ENCODE measurements at regions not wholly inside any gene's neighbourhood (a gene's known extent, or its start where the extent isn't known, plus 50 kb on each side); places are given as distances from the start of the nearest gene placed in this dataset.
A peak's percentile ranks its signal among the peaks of the same experiment; 100 is the strongest.

DNA sequence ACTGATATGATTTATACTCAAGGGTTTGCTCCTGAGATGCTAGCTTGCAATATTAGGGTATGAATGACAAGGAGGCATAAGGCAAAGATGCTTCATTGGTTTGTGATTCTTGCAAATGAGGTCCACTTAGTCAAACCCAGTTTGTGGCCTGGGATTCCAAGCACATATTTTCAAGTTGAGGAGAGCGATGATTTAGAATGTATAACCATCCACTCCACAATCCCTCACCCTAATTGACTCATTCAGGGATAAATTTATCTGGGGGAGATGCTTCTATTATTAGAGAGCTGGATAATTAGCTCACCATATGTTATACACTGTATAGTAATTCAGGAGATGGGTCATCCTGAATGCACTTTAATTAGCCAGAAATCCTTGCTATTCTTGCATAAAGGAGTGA lies 118.3 kb upstream of the PUDP start:
- Mint-ChIP-seq H3K4me3 (ENCODE audit: unreplicated experiment) (no peak overlapping the region), H3K27ac (ENCODE audit: low read depth, unreplicated experiment) (no peak overlapping the region), H3K9me3 (ENCODE audit: unreplicated experiment) (no peaks in the 10 kb centered on the region), H3K4me1 (ENCODE audit: insufficient read depth, unreplicated experiment) (peaks cover 16% of the 10 kb centered on the region), H3K27me3 (ENCODE audit: insufficient read depth, unreplicated experiment) (no peaks in the 10 kb centered on the region), H3K36me3 (ENCODE audit: insufficient read depth, unreplicated experiment) (no peaks in the 10 kb centered on the region)
- DNase-seq (ENCODE audit: unreplicated experiment): no peak
- intact Hi-C loops (cut with micrococcal nuclease): no loop called here
- no peak for TF ChIP-seq CTCF (IDR thresholded peaks at IDR 0.05; ENCODE audit: unreplicated experiment)
- CTCF ChIA-PET: no interaction called here
- no TSS peak for BruUV-seq (replicated peaks)
- POLR2A ChIA-PET: no interaction called here

- intact Hi-C loops (cut with micrococcal nuclease): no loop called here
- Mint-ChIP-seq H3K27ac (ENCODE audit: low read depth, unreplicated experiment) (no peak overlapping the region), H3K9me3 (ENCODE audit: unreplicated experiment) (no peaks in the 10 kb centered on the region), H3K4me1 (ENCODE audit: insufficient read depth, unreplicated experiment) (peaks cover 8% of the 10 kb centered on the region), H3K27me3 (ENCODE audit: insufficient read depth, unreplicated experiment) (no peaks in the 10 kb centered on the region), H3K4me3 (ENCODE audit: unreplicated experiment) (no peak overlapping the region), H3K36me3 (ENCODE audit: insufficient read depth, unreplicated experiment) (no peaks in the 10 kb centered on the region)
- POLR2A ChIA-PET: interaction anchor here (1.0 to 1.4 kb wide), 3 partner anchors 10 to 15 kb away, joined by 4 to 7 read pairs (median 4); no protein-coding TSS in a partner anchor
- CTCF ChIA-PET: interaction anchor here (0.6 to 1.3 kb wide), 5 partner anchors 12 to 205 kb away, joined by 3 to 4 read pairs (median 3); no protein-coding TSS in a partner anchor
- DNase-seq (ENCODE audit: unreplicated experiment): no peak
- no peak for TF ChIP-seq CTCF (IDR thresholded peaks at IDR 0.05; ENCODE audit: unreplicated experiment)
- BruUV-seq (replicated peaks): no TSS peak
These were observed 116.4 kb upstream of the PUDP start for GRCh38 chrX:7264399-7264798.

- Mint-ChIP-seq H3K27ac (ENCODE audit: low read depth, unreplicated experiment) (no peak overlapping the region), H3K4me3 (ENCODE audit: unreplicated experiment) (no peak overlapping the region), H3K9me3 (ENCODE audit: unreplicated experiment) (no peaks in the 10 kb centered on the region), H3K4me1 (ENCODE audit: insufficient read depth, unreplicated experiment) (peaks cover 8% of the 10 kb centered on the region), H3K36me3 (ENCODE audit: insufficient read depth, unreplicated experiment) (no peaks in the 10 kb centered on the region), H3K27me3 (ENCODE audit: insufficient read depth, unreplicated experiment) (no peaks in the 10 kb centered on the region)
- POLR2A ChIA-PET: interaction anchor here (1.0 to 1.4 kb wide), 3 partner anchors 9 to 14 kb away, joined by 4 to 7 read pairs (median 4); no protein-coding TSS in a partner anchor
- DNase-seq (ENCODE audit: unreplicated experiment): peak; percentile 80
- no peak for TF ChIP-seq CTCF (IDR thresholded peaks at IDR 0.05; ENCODE audit: unreplicated experiment)
- intact Hi-C loops (cut with micrococcal nuclease): no loop called here
- CTCF ChIA-PET: interaction anchor here (0.6 to 1.3 kb wide), 6 partner anchors 12 to 322 kb away, joined by 3 to 4 read pairs (median 3); no protein-coding TSS in a partner anchor
- BruUV-seq (replicated peaks): no TSS peak
These were observed 116.0 kb upstream of the PUDP start for GRCh38 chrX:7263961-7264360.

DNA sequence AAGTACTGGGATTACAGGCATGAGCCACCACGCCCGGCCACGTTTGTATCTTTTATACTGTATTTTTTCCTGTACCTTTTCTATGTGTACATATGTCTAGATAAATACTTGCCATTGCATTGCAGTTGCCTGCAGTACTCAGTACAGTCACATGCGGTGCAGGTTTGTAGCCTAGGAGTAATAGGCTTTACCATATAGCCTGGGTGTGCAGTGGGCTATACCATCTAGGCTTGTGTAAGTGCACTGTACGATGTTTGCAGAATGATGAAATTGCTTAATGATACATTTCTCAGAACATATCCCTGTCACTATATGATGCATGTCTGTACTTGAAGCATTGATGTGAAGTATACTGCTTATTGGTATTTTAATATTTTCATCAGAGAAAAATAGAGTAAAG lies 115.4 kb upstream of the PUDP start:
- ChIA-PET CTCF (interaction anchor here (0.6 to 1.2 kb wide), 4 partner anchors 11 to 323 kb away, joined by 3 to 4 read pairs (median 3); no protein-coding TSS in a partner anchor), POLR2A (interaction anchor here (1.0 to 1.4 kb wide), 2 partner anchors 9 to 11 kb away, joined by 4 to 7 read pairs; no protein-coding TSS in a partner anchor)
- Mint-ChIP-seq H3K27ac (ENCODE audit: low read depth, unreplicated experiment) (no peak overlapping the region), H3K4me1 (ENCODE audit: insufficient read depth, unreplicated experiment) (peaks cover 8% of the 10 kb centered on the region), H3K27me3 (ENCODE audit: insufficient read depth, unreplicated experiment) (no peaks in the 10 kb centered on the region), H3K4me3 (ENCODE audit: unreplicated experiment) (no peak overlapping the region), H3K9me3 (ENCODE audit: unreplicated experiment) (no peaks in the 10 kb centered on the region), H3K36me3 (ENCODE audit: insufficient read depth, unreplicated experiment) (no peaks in the 10 kb centered on the region)
- DNase-seq (ENCODE audit: unreplicated experiment): peak; percentile 43
- no TSS peak for BruUV-seq (replicated peaks)
- no peak for TF ChIP-seq CTCF (IDR thresholded peaks at IDR 0.05; ENCODE audit: unreplicated experiment)
- intact Hi-C loops (cut with micrococcal nuclease): no loop called here

All from MCF 10A (cell line).